ENCODE measurements at regions not wholly inside any gene's neighbourhood (a gene's known extent, or its start where the extent isn't known, plus 50 kb on each side); places are given as distances from the start of the nearest gene placed in this dataset.

DNA sequence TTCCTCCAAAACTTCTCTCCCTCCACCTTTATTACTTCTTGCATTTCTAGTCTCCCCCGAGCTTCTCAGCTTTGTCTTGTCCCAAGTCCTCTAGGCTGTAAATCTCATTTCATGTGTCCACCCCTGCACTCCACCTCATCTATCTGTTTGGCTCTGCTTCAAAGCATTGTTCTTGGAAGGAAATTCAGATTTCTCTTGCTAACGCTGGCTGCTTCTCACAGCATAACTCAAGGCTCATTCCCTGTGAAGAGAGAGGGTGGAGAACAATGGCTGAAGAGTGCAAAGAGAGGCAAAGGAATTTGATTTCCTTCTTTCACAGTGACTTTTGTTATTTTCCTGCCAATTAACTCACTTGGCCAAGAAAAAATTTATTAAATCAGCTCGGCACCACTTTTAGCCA, 476.5 kb downstream of the TMEM114 start:
- TF ChIP-seq CTCF (IDR thresholded peaks at IDR 0.05) (no peak), POLR2A (IDR thresholded peaks at IDR 0.05) (no peak)
